HUES64 (cell line): ENCODE measurements at regions not wholly inside any gene's neighbourhood (a gene's known extent, or its start where the extent isn't known, plus 50 kb on each side); places are given as distances from the start of the nearest gene placed in this dataset.

Experiments used
- H3K27ac ChIP-seq: 2 replicates; pipeline ENCODE4 v1.7.0; 2013; ENCODE audit warnings: low read depth, low read length, inconsistent platforms
- H3K27me3 ChIP-seq: 2 replicates; pipeline ENCODE4 v1.6.1; 2013; ENCODE audit warnings: mild to moderate bottlenecking, low read length; ENCODE audit not compliant: insufficient read depth
- H3K36me3 ChIP-seq: 2 replicates; pipeline ENCODE4 v1.6.1; 2013; ENCODE audit warnings: mild to moderate bottlenecking, low read length; ENCODE audit not compliant: insufficient read depth
- H3K4me1 ChIP-seq: 2 replicates; pipeline ENCODE4 v1.6.1; 2013; ENCODE audit warnings: mild to moderate bottlenecking, low read length, moderate library complexity; ENCODE audit not compliant: insufficient read depth
- H3K4me3 ChIP-seq: 2 replicates; pipeline ENCODE4 v1.5.1; 2013; ENCODE audit warnings: mild to moderate bottlenecking, low read length, moderate library complexity
- H3K9ac ChIP-seq: 2 replicates; pipeline ENCODE4 v1.6.1; 2013; ENCODE audit warnings: mild to moderate bottlenecking, low read depth, low read length
- H3K9me3 ChIP-seq: 2 replicates; pipeline ENCODE4 v1.6.1; 2013; ENCODE audit warnings: low read depth, low read length; ENCODE audit not compliant: insufficient read depth
- WGBS: fragments of 150-250, 120-280 bp; methylation state at CpG from one replicate; pipeline ENCODE4 v1.1.7; 2013; ENCODE audit warnings: missing lambda C conversion rate; 5-methylcytosine and 5-hydroxymethylcytosine counted together

DNA sequence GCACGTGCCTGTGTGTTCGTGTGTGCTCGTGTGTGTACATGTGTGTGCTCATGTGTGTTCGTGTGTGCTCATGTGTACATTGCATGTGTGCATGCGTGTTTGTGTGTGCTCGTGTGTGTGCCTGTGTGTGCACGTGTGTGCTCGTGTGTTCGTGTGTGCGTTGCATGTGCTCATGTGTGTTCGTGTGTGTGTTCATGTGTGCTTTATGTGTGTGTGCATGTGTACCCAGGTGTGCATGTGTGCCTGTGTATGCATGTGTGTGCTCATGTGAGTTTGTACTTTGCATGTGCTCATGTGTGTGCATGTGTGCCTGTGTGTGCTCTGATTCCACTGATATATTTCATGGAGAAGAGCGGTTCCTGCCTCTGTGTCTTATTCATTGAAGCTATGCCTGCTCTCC is 265.5 kb downstream of the FOXL1 start:
- no peaks in the 10 kb centered on the region for H3K9me3 ChIP-seq
- no peak overlapping the region for H3K27ac ChIP-seq
- 93% methylated on average over 12 of the region's 12 CpGs for WGBS
- no peak overlapping the region for H3K9ac ChIP-seq
- no peak overlapping the region for H3K4me3 ChIP-seq
- H3K4me1 ChIP-seq = no peaks in the 10 kb centered on the region
- H3K27me3 ChIP-seq = no peaks in the 10 kb centered on the region
- H3K36me3 ChIP-seq = no peaks in the 10 kb centered on the region

GRCh38 chr16:86844695-86845094 is 266.3 kb downstream of the FOXL1 start:
- Histone ChIP-seq H3K27me3 (no peaks in the 10 kb centered on the region), H3K27ac (no peak overlapping the region), H3K4me1 (no peaks in the 10 kb centered on the region), H3K36me3 (no peaks in the 10 kb centered on the region), H3K9me3 (no peaks in the 10 kb centered on the region), H3K9ac (no peak overlapping the region), H3K4me3 (no peak overlapping the region)
- 96% methylated on average over 16 of the region's 16 CpGs for WGBS

DNA sequence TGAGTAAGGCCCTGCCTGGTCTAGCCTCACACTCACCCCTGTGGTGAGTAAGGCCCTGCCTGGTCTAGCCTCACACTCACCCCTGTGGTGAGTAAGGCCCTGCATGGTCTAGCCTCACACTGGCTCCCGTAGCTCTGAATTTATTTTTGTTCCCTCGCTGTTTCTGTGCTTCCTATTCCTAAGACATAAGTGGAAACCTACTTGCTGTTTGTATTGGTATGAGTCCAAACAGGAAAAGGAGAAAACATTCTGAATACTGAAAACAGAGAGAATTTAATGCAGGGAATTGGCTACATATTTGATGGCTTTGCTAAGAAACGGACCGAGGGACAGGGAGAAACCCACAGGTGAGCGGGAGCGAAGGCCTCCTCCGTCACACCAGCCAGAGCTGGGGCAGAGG is 267.8 kb downstream of the FOXL1 start:
- WGBS = 91% methylated on average over 7 of the region's 7 CpGs
- H3K4me3 ChIP-seq = no peak overlapping the region

DNA sequence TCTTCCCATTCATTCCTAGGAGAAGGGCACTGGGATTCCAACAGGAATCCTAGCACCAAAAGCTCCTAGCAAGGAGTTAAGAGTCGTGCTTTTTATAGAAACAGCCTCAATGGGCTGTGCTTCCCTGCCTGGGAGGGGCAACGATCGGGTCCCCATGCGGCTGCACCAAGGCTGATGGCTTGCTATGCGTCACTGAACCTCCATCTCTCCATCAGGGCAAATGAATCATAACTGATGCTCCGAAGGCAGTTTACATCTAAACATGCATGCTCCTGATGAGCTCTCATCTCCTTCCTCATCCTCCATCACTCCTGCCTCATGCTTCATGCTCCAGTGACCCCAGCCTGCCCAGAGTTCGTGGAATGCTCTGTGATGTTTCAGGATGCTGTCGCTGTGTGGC is 270.5 kb downstream of the FOXL1 start:
- no peak overlapping the region for H3K9ac ChIP-seq
- H3K36me3 ChIP-seq = no peaks in the 10 kb centered on the region
- no peak overlapping the region for H3K4me3 ChIP-seq
- no peaks in the 10 kb centered on the region for H3K9me3 ChIP-seq
- H3K4me1 ChIP-seq = no peaks in the 10 kb centered on the region
- no peak overlapping the region for H3K27ac ChIP-seq
- no peaks in the 10 kb centered on the region for H3K27me3 ChIP-seq
- WGBS = 89% methylated on average over 8 of the region's 8 CpGs

More for the DNA sequence above, 267.8 kb downstream of the FOXL1 start:
- Histone ChIP-seq H3K27me3 (no peaks in the 10 kb centered on the region), H3K9ac (no peak overlapping the region), H3K4me1 (no peaks in the 10 kb centered on the region), H3K36me3 (no peaks in the 10 kb centered on the region), H3K9me3 (no peaks in the 10 kb centered on the region), H3K27ac (no peak overlapping the region)

GRCh38 chr16:86850670-86851069 is 272.3 kb downstream of the FOXL1 start:
- no peak overlapping the region for H3K9ac ChIP-seq
- no peak overlapping the region for H3K27ac ChIP-seq
- 64% methylated on average over 12 of the region's 12 CpGs for WGBS
- H3K4me1 ChIP-seq = no peaks in the 10 kb centered on the region
- H3K27me3 ChIP-seq = no peaks in the 10 kb centered on the region
- H3K36me3 ChIP-seq = no peaks in the 10 kb centered on the region
- no peak overlapping the region for H3K4me3 ChIP-seq
- H3K9me3 ChIP-seq = no peaks in the 10 kb centered on the region

DNA sequence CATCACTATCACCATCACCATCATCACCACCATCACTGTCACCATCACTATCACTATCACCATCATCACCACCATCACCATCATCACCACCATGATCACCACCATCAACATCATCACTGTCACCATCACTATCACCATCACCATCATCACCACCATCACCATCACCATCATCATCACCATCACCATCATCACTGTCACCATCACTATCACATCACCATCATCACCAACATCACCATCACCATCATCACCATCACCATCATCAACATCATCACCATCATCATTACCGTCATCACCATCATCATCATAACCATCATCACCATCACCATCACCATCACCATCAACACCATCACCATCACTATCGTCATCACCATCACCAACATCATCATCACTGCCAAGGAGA is 273.8 kb downstream of the FOXL1 start:
- Histone ChIP-seq H3K9ac (no peak overlapping the region), H3K27ac (no peak overlapping the region), H3K4me3 (no peak overlapping the region), H3K27me3 (no peaks in the 10 kb centered on the region), H3K9me3 (no peaks in the 10 kb centered on the region), H3K36me3 (no peaks in the 10 kb centered on the region), H3K4me1 (no peaks in the 10 kb centered on the region)
- 92% methylated on average over 2 of the region's 2 CpGs for WGBS

DNA sequence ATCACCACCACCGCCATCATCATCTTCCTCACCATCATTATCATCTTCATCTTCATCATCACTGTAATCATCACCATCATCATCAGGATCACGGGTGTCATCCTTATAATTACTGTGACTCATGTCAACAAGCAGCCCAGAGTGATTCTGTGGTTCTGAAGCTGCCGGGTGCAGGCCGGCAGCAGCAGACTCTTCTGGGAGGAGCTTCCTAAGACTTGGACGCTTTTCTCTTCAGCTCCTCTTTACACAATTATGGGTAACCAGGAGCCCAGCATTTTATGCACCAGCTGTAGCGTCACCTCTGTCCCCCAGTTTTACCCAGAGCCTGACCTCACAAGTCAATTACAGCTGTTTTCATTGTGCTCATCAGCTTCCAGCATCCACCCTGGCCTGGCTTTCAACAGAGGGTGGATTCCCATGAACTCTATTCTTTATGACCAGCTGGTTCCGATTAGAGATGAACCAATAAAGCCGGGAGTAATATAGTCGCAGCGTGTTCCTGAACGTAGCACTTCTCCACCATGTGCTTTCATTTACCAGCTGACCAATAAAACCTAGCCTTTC is 275.8 kb downstream of the FOXL1 start:
- no peaks in the 10 kb centered on the region for H3K36me3 ChIP-seq
- H3K4me3 ChIP-seq = no peak overlapping the region
- no peaks in the 10 kb centered on the region for H3K27me3 ChIP-seq
- WGBS = 94% methylated on average over 11 of the region's 11 CpGs
- no peak overlapping the region for H3K9ac ChIP-seq
- no peak overlapping the region for H3K27ac ChIP-seq
- no peaks in the 10 kb centered on the region for H3K9me3 ChIP-seq
- no peaks in the 10 kb centered on the region for H3K4me1 ChIP-seq

- Histone ChIP-seq H3K27me3 (no peaks in the 10 kb centered on the region), H3K4me1 (no peaks in the 10 kb centered on the region), H3K4me3 (no peak overlapping the region), H3K9me3 (no peaks in the 10 kb centered on the region), H3K36me3 (no peaks in the 10 kb centered on the region), H3K27ac (no peak overlapping the region), H3K9ac (no peak overlapping the region)
- 80% methylated on average over 7 of the region's 7 CpGs for WGBS
Observed at GRCh38 chr16:86854626-86855294, 276.4 kb downstream of the FOXL1 start.

DNA sequence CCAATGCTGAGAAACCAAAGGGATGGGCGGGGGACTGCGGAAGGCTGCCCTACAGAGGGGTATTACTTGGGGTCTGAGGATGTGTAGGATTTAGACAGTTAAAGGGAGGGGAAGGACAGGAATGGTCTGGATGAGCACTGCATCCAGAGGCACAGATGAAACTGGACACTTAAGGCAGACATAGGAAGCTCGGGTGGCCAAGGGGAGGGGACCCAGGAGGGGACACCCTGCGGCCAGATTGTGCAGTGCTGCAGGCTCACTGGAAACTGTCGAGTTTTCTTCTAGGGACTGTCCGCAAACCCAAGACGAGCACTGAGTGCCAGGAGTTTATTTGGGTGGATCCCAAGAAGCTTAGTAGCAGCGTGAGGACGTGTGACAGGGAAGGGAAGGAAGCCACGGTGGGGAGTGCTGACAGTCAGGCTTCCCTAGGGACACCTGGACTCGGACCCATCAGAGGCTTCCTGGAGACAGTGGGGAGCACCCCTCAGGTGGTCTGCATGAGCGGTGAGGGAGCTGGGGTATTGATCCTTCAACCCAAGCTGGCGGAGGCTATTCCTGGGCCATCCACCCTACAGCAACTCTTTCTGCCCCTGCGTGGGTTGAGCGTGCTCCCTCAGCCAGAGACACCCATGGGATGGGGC is 278.7 kb downstream of the FOXL1 start:
- Histone ChIP-seq H3K36me3 (no peaks in the 10 kb centered on the region), H3K9ac (no peak overlapping the region), H3K4me3 (no peak overlapping the region), H3K4me1 (no peaks in the 10 kb centered on the region), H3K9me3 (0 out of 2 replicates have a peak, but pooled peaks cover 5% of the 10 kb centered on the region), H3K27ac (no peak overlapping the region), H3K27me3 (no peaks in the 10 kb centered on the region)
- 87% methylated on average over 15 of the region's 15 CpGs for WGBS

DNA sequence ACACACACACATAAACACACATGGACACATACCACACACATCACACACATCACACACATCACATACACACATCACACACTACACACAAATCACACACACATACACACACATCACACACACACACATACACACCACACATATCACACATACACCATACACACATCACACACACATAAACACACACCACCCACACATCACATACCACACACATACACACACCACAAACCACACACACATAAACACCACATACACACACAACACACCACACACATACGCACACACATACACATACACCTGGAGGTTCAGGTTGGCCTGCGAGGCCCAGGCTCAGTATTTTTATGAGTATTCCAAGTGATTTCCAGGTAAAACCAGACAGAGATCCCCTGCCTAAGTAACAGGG is 279.5 kb downstream of the FOXL1 start:
- H3K4me3 ChIP-seq = no peak overlapping the region
- H3K9ac ChIP-seq = no peak overlapping the region
- H3K36me3 ChIP-seq = no peaks in the 10 kb centered on the region
- no peaks in the 10 kb centered on the region for H3K27me3 ChIP-seq
- no peaks in the 10 kb centered on the region for H3K4me1 ChIP-seq
- 98% methylated on average over 2 of the region's 2 CpGs for WGBS
- H3K27ac ChIP-seq = no peak overlapping the region
- 0 out of 2 replicates have a peak, but pooled peaks cover 5% of the 10 kb centered on the region for H3K9me3 ChIP-seq

- no peaks in the 10 kb centered on the region for H3K4me1 ChIP-seq
- no peak overlapping the region for H3K9ac ChIP-seq
- H3K27me3 ChIP-seq = no peaks in the 10 kb centered on the region
- no peak overlapping the region for H3K27ac ChIP-seq
- no peak overlapping the region for H3K4me3 ChIP-seq
- WGBS = 93% methylated on average over 10 of the region's 10 CpGs
- H3K9me3 ChIP-seq = 0 out of 2 replicates have a peak, but pooled peaks cover 5% of the 10 kb centered on the region
- no peaks in the 10 kb centered on the region for H3K36me3 ChIP-seq
Observed at GRCh38 chr16:86858501-86858900, 280.2 kb downstream of the FOXL1 start.
